ENCODE measurements at regions not wholly inside any gene's neighbourhood (a gene's known extent, or its start where the extent isn't known, plus 50 kb on each side); places are given as distances from the start of the nearest gene placed in this dataset.

GRCh38 chr3:145817870-145818483 is 343.0 kb downstream of the PLOD2 start:
- no peaks in the 10 kb centered on the region for H3K4me1 ChIP-seq (ENCODE audit: control insufficient read depth, extremely low read depth, insufficient read depth, low read length)
- H3K9ac ChIP-seq (ENCODE audit: control insufficient read depth, extremely low read depth, insufficient read depth, low read length) = no peak overlapping the region
- DNase-seq (ENCODE audit: low read depth, low spot score) (no peak), FAIRE-seq (no peak)
- no peaks in the 10 kb centered on the region for H3K9me3 ChIP-seq (ENCODE audit: control insufficient read depth, low read depth, low read length)
- H3K4me2 ChIP-seq (ENCODE audit: control insufficient read depth, extremely low read depth, insufficient read depth, low read depth, low read length) = no peak overlapping the region
- no peaks in the 10 kb centered on the region for H3K9me1 ChIP-seq (ENCODE audit: control insufficient read depth, extremely low read depth, insufficient read depth, low read length)
- no peak overlapping the region for H2AFZ ChIP-seq (ENCODE audit: control insufficient read depth, low read length)
- H4K20me1 ChIP-seq (ENCODE audit: control insufficient read depth, extremely low read depth, insufficient read depth, low read length) = no peaks in the 10 kb centered on the region
- H3K27me3 ChIP-seq (ENCODE audit: control insufficient read depth, extremely low read depth, insufficient read depth, low read length) = no peaks in the 10 kb centered on the region
- no peak overlapping the region for H3K27ac ChIP-seq (ENCODE audit: control insufficient read depth, insufficient read depth, low read length)
- TF ChIP-seq CTCF (optimal IDR thresholded peaks at IDR 0.05 in 1 of 3, IDR thresholded peaks at IDR 0.05 in 1 of 3, conservative IDR thresholded peaks at IDR 0.05 in 1 of 3; ENCODE audit: extremely low read depth in 1 of 3, insufficient read depth in 2 of 3, low read length in 3 of 3) = no peak
- no peak for TF ChIP-seq EZH2 (IDR thresholded peaks at IDR 0.05; ENCODE audit: low read length)
- H3K4me3 ChIP-seq (ENCODE audit: control insufficient read depth in 2 of 3, extremely low read depth in 1 of 3, insufficient read depth in 2 of 3, low read depth in 1 of 3, low read length in 3 of 3) = no peak overlapping the region
- no peaks in the 10 kb centered on the region for H3K79me2 ChIP-seq (ENCODE audit: control insufficient read depth, insufficient read depth, low read length)
- no peaks in the 10 kb centered on the region for H3K36me3 ChIP-seq (ENCODE audit: control insufficient read depth in 2 of 2, extremely low read depth in 1 of 2, insufficient read depth in 2 of 2, low read length in 2 of 2)
- dilution Hi-C loops (cut with MboI; ENCODE audit: extremely low pct_ligation_motif_present, low sequenced_read_pairs) = no loop called here

GRCh38 chr3:145820170-145820569 is 340.8 kb downstream of the PLOD2 start:
- FAIRE-seq (no peak), DNase-seq (ENCODE audit: low read depth, low spot score) (no peak)
- H3K9me1 ChIP-seq (ENCODE audit: control insufficient read depth, extremely low read depth, insufficient read depth, low read length) = no peaks in the 10 kb centered on the region
- dilution Hi-C loops (cut with MboI; ENCODE audit: extremely low pct_ligation_motif_present, low sequenced_read_pairs) = no loop called here
- H3K4me2 ChIP-seq (ENCODE audit: control insufficient read depth, extremely low read depth, insufficient read depth, low read depth, low read length) = no peak overlapping the region
- H3K79me2 ChIP-seq (ENCODE audit: control insufficient read depth, insufficient read depth, low read length) = no peaks in the 10 kb centered on the region
- H3K36me3 ChIP-seq (ENCODE audit: control insufficient read depth in 2 of 2, extremely low read depth in 1 of 2, insufficient read depth in 2 of 2, low read length in 2 of 2) = no peaks in the 10 kb centered on the region
- no peaks in the 10 kb centered on the region for H3K9me3 ChIP-seq (ENCODE audit: control insufficient read depth, low read depth, low read length)
- no peaks in the 10 kb centered on the region for H3K27me3 ChIP-seq (ENCODE audit: control insufficient read depth, extremely low read depth, insufficient read depth, low read length)
- TF ChIP-seq CTCF (optimal IDR thresholded peaks at IDR 0.05 in 1 of 3, IDR thresholded peaks at IDR 0.05 in 1 of 3, conservative IDR thresholded peaks at IDR 0.05 in 1 of 3; ENCODE audit: extremely low read depth in 1 of 3, insufficient read depth in 2 of 3, low read length in 3 of 3) = no peak
- TF ChIP-seq EZH2 (IDR thresholded peaks at IDR 0.05; ENCODE audit: low read length) = no peak
- no peak overlapping the region for H3K4me3 ChIP-seq (ENCODE audit: control insufficient read depth in 2 of 3, extremely low read depth in 1 of 3, insufficient read depth in 2 of 3, low read depth in 1 of 3, low read length in 3 of 3)
- no peak overlapping the region for H3K9ac ChIP-seq (ENCODE audit: control insufficient read depth, extremely low read depth, insufficient read depth, low read length)
- no peak overlapping the region for H3K27ac ChIP-seq (ENCODE audit: control insufficient read depth, insufficient read depth, low read length)
- no peak overlapping the region for H2AFZ ChIP-seq (ENCODE audit: control insufficient read depth, low read length)
- H4K20me1 ChIP-seq (ENCODE audit: control insufficient read depth, extremely low read depth, insufficient read depth, low read length) = no peaks in the 10 kb centered on the region
- no peaks in the 10 kb centered on the region for H3K4me1 ChIP-seq (ENCODE audit: control insufficient read depth, extremely low read depth, insufficient read depth, low read length)
